Esophagus (tissue), 2 donors: ENCODE measurements at regions not wholly inside any gene's neighbourhood (a gene's known extent, or its start where the extent isn't known, plus 50 kb on each side); places are given as distances from the start of the nearest gene placed in this dataset.

Experiments used
- H3K27ac ChIP-seq, 2 donors: one replicate each; pipeline ENCODE4 v1.5.1; 2013; ENCODE audit warnings: low read depth in 2 of 2, mild to moderate bottlenecking in 2 of 2, inconsistent platforms in 1 of 2, low read length in 1 of 2, moderate library complexity in 1 of 2
- H3K27me3 ChIP-seq, 2 donors: one replicate each; pipeline ENCODE4 v1.6.1; 2013; ENCODE audit warnings: low read length in 2 of 2, control low read depth in 1 of 2, mild to moderate bottlenecking in 1 of 2; ENCODE audit not compliant: insufficient read depth in 2 of 2, control insufficient read depth in 1 of 2
- H3K36me3 ChIP-seq, 2 donors: one replicate each; pipeline ENCODE4 v1.6.1; 2013; ENCODE audit warnings: low read length in 1 of 2; ENCODE audit not compliant: control insufficient read depth in 2 of 2, insufficient read depth in 2 of 2
- H3K4me1 ChIP-seq, 2 donors: one replicate each; pipeline ENCODE4 v1.6.1; 2013; ENCODE audit warnings: low read length in 1 of 2; ENCODE audit not compliant: control insufficient read depth in 2 of 2, insufficient read depth in 2 of 2
- H3K4me3 ChIP-seq, 2 donors: one replicate each; pipeline ENCODE4 v1.5.1; 2013; ENCODE audit warnings: low read length in 2 of 2, mild to moderate bottlenecking in 2 of 2, low read depth in 1 of 2, moderate library complexity in 1 of 2
- H3K9me3 ChIP-seq, 2 donors: one replicate each; pipeline ENCODE4 v1.6.1; 2013; ENCODE audit warnings: mild to moderate bottlenecking in 2 of 2, low read depth in 1 of 2, low read length in 1 of 2, moderate library complexity in 1 of 2; ENCODE audit not compliant: control insufficient read depth in 2 of 2, insufficient read depth in 1 of 2
- WGBS, 2 donors: extraction: QIAGEN DNeasy Blood & Tissue Kit; methylation state at CpG; one replicate each; pipeline ENCODE4 v1.1.7; 2013; 5-methylcytosine and 5-hydroxymethylcytosine counted together
- donor health status: healthy with polysubstance abuse.
- donor health status: Bipolar disorder and iron deficiency.

DNA sequence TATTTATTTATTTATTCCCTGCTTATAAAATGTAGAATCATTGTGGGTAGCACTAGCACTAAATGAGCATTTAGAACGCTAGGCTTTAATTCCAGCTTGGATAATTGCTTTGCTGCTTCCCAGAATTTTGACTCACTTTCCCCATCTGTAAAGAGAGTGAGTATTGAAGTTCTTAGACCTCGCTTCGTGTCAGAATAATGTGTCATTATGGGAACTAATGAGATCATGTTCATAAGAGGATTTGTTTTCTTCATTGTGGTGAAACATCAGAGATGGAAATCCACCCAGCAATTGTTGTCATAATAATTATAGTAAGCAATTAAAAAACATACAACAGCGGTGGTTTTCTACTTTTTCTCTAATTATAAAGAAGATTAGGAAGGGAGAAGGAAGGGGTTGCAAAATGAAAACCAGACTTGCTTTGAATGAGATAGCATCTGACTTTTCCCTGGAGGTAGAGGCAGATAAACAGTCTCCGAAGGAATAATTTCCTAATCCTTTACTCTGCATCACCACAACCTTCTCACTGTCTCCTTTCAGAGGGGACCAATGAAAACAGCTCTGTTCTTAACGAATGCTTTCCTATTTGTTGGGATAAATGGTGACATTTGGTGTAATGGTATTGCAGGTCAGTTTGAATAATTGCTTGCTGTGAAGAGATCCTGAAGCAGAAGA, 86.8 kb upstream of the ARHGAP5 start:
- Histone ChIP-seq H3K4me1 (no peaks in the 10 kb centered on the region), H3K27ac (no peak overlapping the region)
- WGBS, 2 donors = 69 to 74% methylated on average over 6 of the region's 6 CpGs

DNA sequence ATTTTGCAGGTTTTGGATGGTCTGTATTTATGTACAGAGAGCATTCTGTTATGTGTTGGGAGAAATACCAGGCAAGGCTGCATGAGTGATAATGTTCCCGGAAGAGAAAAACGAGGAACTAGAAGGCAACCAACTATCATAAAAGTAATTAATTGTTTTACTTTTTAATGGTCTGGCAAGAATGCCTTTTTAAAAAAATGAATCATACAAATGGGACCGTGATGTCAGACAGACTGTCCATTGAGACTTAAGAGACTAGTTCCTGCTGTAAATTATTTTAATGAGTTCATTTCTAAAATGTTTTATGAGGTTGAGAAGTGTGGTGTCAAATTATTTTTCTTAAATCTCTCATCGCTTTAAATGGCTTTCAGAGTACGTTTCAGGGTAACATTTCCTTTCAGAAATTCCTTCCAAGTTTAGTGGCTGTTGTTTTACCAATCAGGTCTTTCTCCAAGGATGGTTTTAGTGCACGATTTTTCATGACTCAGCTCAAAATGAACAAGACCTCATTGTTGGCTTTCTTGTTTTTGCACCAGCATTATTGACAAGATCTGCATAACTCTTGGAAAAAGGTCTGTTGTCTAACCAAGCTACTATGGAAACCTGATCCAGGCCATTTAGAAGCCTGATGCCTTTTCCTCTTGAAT, 86.1 kb upstream of the ARHGAP5 start:
- Histone ChIP-seq H3K27me3 (no peaks in the 10 kb centered on the region), H3K36me3 (no peaks in the 10 kb centered on the region), H3K9me3 (no peaks in the 10 kb centered on the region), H3K4me3 (no peak overlapping the region), H3K4me1 (no peaks in the 10 kb centered on the region), H3K27ac (no peak overlapping the region)
- WGBS, 2 donors = 43 to 49% methylated on average over 6 of the region's 6 CpGs

More for the DNA sequence above, 86.8 kb upstream of the ARHGAP5 start:
- Histone ChIP-seq H3K4me3 (no peak overlapping the region), H3K27me3 (no peaks in the 10 kb centered on the region), H3K36me3 (no peaks in the 10 kb centered on the region), H3K9me3 (no peaks in the 10 kb centered on the region)

DNA sequence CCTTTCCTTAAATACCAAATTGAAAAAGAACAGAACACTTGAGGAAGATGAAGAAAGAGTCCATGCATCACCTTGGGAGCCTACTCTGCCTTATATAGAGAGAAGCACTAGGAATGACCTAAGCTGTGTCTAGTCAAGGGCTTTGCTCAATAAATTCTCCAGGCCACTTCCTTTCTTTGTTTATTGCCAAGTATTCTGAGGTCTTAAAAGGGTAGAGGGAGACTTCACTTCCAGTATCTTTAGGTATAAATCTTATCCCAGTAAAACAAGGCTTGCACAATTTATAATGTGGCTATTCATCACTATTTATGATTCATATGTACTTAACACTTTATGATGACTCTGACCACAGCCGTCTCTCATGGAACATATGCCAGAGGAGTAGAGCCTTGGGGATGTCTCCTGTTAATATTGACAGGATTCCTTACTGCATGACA, 85.1 kb upstream of the ARHGAP5 start:
- Histone ChIP-seq H3K36me3 (no peaks in the 10 kb centered on the region), H3K27ac (no peak overlapping the region), H3K4me3 (no peak overlapping the region), H3K9me3 (no peaks in the 10 kb centered on the region), H3K27me3 (no peaks in the 10 kb centered on the region), H3K4me1 (no peaks in the 10 kb centered on the region)
- 37 to 53% methylated on average over 1 of the region's 1 CpG for WGBS, 2 donors

DNA sequence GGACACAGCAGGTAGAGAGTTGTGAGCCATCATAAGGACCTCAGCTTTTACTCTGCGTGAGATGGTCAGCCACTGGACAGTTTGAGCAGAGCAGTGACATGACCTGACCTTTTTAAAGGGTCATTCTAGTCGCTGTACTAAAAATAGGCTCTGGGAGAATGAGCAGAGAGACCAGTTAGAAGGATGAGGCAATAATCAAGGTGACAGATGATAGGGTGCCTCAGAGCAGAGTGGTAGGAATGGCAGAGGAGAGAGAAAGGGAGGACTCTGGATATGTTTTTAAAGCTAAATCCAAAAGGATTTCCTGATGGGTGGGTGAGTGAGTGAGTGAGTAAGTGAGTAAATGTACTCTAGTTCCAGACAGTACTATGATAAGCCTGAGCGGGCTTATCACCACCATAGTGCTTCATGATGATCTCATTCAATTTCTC, 83.6 kb upstream of the ARHGAP5 start:
- 87 to 88% methylated on average over 3 of the region's 3 CpGs for WGBS, 2 donors
- H3K27me3 ChIP-seq = no peaks in the 10 kb centered on the region
- H3K4me1 ChIP-seq = no peaks in the 10 kb centered on the region
- no peak overlapping the region for H3K4me3 ChIP-seq
- H3K9me3 ChIP-seq = no peaks in the 10 kb centered on the region
- H3K36me3 ChIP-seq = no peaks in the 10 kb centered on the region
- H3K27ac ChIP-seq = no peak overlapping the region

DNA sequence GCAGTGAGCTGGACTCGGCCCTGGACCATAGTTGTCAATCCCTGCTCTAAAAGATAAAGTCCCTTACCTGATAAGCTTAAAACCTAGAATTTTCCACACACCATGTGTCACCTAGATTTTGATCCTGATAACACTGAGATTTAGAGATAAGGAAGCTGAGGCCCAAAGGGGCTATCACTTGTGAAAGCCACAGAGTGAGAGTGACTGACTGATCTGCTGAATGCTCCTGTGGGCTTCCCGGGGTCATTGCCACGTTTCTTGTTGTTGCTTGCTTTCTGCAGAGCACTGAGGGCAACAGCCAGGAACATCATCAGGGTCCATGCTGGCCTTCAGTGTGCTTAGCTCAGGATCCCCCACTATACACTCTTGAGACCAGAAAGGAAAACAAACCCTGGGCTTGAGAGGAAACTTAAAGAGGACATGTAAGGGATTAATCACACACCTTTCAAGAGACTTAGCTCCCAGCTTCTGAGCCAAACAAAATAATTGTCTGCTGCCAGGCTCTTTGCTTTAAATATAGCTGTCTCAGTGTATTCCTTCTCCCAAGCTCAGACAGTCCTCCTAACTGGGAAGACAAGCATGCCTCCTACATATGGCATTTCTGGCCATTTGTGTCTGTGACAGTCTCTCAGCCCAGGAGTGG, 82.6 kb upstream of the ARHGAP5 start:
- H3K27ac ChIP-seq = no peak overlapping the region
- no peaks in the 10 kb centered on the region for H3K27me3 ChIP-seq
- WGBS, 2 donors = 47 to 58% methylated on average over 3 of the region's 3 CpGs
- no peak overlapping the region for H3K4me3 ChIP-seq
- no peaks in the 10 kb centered on the region for H3K4me1 ChIP-seq
- no peaks in the 10 kb centered on the region for H3K9me3 ChIP-seq
- no peaks in the 10 kb centered on the region for H3K36me3 ChIP-seq

DNA sequence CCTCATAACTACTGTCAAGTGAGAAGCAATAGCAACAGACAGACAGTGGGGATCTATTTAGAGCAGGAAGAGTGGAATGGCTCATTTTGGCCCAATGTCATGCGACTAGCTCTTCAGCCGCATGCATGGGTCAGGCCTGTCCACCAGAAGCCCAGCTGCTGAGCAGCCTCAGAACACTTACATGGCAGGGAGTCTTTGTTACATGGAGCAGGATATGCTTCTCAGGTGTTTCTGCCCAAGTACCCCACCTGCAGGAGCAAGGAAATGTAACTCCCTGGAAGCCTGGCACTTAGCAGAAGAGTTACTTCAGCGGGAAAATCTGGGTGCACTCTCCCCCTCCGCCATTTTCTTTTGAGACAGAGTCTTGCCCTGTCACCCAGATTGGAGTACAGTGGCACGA, 73.5 kb upstream of the ARHGAP5 start:
- no peaks in the 10 kb centered on the region for H3K27me3 ChIP-seq
- H3K4me1 ChIP-seq = peaks cover 2 to 3% of the 10 kb centered on the region in 2 donors
- no peaks in the 10 kb centered on the region for H3K9me3 ChIP-seq
- no peak overlapping the region for H3K27ac ChIP-seq
- no peaks in the 10 kb centered on the region for H3K36me3 ChIP-seq
- 94 to 97% methylated on average over 5 of the region's 5 CpGs for WGBS, 2 donors
- no peak overlapping the region for H3K4me3 ChIP-seq

DNA sequence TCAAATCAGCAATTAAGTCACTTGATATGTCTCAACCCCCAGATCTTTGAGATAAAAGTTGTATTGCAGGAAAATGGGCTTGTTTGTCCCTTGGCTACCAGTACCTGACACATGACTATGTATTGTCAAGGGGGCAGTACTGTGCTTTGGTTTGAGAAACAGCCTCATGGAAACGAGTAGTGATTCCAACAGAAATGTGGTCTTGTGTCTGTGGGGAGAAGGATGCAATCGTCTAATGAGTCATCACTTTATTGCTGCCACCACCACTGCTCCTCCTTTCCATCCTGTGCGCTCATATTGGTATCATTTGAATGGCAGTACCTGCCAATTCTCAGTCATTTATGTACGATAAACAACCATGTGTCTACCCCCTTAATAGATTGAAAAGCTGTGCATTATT, 72.8 kb upstream of the ARHGAP5 start:
- 70 to 82% methylated on average over 4 of the region's 4 CpGs for WGBS, 2 donors
- Histone ChIP-seq H3K9me3 (no peaks in the 10 kb centered on the region), H3K4me3 (no peak overlapping the region), H3K27me3 (no peaks in the 10 kb centered on the region), H3K27ac (no peak overlapping the region), H3K4me1 (peaks cover 2 to 3% of the 10 kb centered on the region in 2 donors), H3K36me3 (no peaks in the 10 kb centered on the region)

DNA sequence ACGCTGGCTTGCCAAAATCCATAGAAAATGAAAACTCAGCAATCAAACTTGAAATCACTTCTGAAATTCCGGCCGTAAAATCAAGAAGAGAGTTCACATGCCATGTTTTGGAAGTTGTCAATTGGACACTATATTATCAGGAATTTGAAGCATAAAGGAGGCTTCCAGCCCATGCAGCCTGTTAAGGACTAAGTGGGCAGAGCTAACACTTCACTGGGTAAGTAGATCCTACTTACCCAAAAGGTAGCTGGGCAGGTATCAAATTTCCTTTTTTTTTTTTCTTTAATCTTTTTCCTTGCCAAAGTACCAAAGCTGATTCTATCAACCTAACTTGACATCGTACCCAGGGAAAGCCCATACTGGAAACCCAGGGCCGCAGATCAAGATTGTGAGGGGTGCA, 71.5 kb upstream of the ARHGAP5 start:
- H3K4me1 ChIP-seq = peaks cover 2 to 3% of the 10 kb centered on the region in 2 donors
- 96 to 97% methylated on average over 5 of the region's 5 CpGs for WGBS, 2 donors
- no peaks in the 10 kb centered on the region for H3K9me3 ChIP-seq
- no peaks in the 10 kb centered on the region for H3K27me3 ChIP-seq
- H3K4me3 ChIP-seq = no peak overlapping the region
- no peaks in the 10 kb centered on the region for H3K36me3 ChIP-seq
- no peak overlapping the region for H3K27ac ChIP-seq

DNA sequence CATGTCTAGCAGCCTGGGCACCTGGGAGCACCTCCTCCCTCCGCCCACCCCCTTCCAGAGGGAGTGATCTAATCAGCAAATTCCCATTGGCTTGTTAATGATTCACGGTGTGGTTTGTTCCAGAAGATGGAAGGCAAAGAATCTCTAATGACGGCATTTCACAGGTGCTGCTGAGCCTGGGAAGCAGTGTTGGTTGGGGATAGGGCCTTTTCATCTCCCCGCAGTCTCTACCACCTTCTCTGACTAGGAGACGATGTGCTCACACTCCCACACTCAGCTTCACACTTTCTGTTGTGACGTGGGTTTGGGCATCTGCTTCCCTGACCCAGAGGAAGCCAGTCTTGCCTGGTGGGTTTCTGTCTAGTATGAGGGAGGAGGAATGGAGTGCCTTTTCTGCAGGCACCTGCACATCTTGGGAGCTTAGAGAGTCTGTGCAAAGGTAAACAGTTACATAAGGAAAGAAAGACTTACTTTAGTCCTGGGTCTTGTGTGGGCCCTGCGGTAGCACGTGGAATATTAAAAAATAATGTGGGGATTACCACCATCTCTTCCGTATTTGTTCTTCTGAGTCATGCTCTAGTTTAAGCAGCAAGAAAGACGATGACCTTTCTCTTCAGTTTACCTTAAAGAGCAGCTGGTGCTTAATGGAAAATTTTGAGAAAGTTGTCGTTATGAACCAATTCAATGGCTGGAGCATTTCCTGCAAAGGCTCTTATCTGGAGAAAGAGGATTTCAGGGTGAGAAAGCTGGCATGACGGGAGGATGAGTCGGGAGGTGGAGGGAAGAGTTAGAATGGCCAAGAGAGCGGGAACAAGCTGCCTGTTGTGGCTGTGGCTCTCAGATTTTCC, 70.6 kb upstream of the ARHGAP5 start:
- Histone ChIP-seq H3K27me3 (no peaks in the 10 kb centered on the region), H3K4me1 (peaks cover 2 to 3% of the 10 kb centered on the region in 2 donors), H3K27ac (peak overlapping the region in 1 of 2 donors; percentile 0), H3K9me3 (no peaks in the 10 kb centered on the region), H3K36me3 (no peaks in the 10 kb centered on the region), H3K4me3 (no peak overlapping the region)
- WGBS, 2 donors = 56 to 62% methylated on average over 14 of the region's 14 CpGs
